OCI-LY1 (cell line): ENCODE measurements at regions not wholly inside any gene's neighbourhood (a gene's known extent, or its start where the extent isn't known, plus 50 kb on each side); places are given as distances from the start of the nearest gene placed in this dataset.

Experiments
- H2AFZ ChIP-seq: fragments of 200-600 bp; sonication (generic), shearing (Covaris generic); 2 replicates; pipeline ENCODE4 v1.6.0; 2014; ENCODE audit warnings: antibody characterized with exemption, mild to moderate bottlenecking, low read length
- H3F3A ChIP-seq: fragments of 200-600 bp; sonication (generic), shearing (Covaris generic); 2 replicates; pipeline ENCODE4 v1.6.0; 2014; ENCODE audit warnings: mild to moderate bottlenecking, antibody characterized with exemption, low read length, moderate library complexity; ENCODE audit not compliant: insufficient read depth
- H3K27ac ChIP-seq: fragments of 200-600 bp; sonication (generic); 2 replicates; pipeline ENCODE4 v1.5.1; 2014; ENCODE audit warnings: low read length, mixed run types, mild to moderate bottlenecking, low read depth; ENCODE audit not compliant: poor library complexity, severe bottlenecking
- H3K27me3 ChIP-seq: fragments of 200-600 bp; sonication (generic); 2 replicates; pipeline ENCODE4 v1.6.0; 2014; ENCODE audit warnings: antibody characterized with exemption, mild to moderate bottlenecking, low read length, moderate library complexity; ENCODE audit not compliant: insufficient read depth
- H3K36me3 ChIP-seq: fragments of 200-600 bp; sonication (generic); 2 replicates; pipeline ENCODE4 v1.6.1; 2014; ENCODE audit warnings: mild to moderate bottlenecking, antibody characterized with exemption, low read length, moderate library complexity, mixed read lengths; ENCODE audit not compliant: insufficient read depth
- H3K4me1 ChIP-seq: fragments of 200-600 bp; sonication (generic); 2 replicates; pipeline ENCODE4 v1.5.1; 2014; ENCODE audit warnings: mild to moderate bottlenecking, low read length, moderate library complexity; ENCODE audit not compliant: insufficient read depth, severe bottlenecking
- H3K4me2 ChIP-seq: fragments of 200-600 bp; sonication (generic), shearing (Covaris generic); 2 replicates; pipeline ENCODE4 v1.6.1; 2014; ENCODE audit warnings: low read length
- H3K4me3 ChIP-seq: fragments of 200-600 bp; sonication (generic); 2 replicates; pipeline ENCODE4 v1.5.1; 2014; ENCODE audit warnings: low read length, low read depth, mild to moderate bottlenecking, mixed read lengths; ENCODE audit not compliant: poor library complexity, severe bottlenecking
- H3K79me2 ChIP-seq: fragments of 200-600 bp; shearing (Covaris generic); 2 replicates; pipeline ENCODE4 v1.6.1; 2016; ENCODE audit warnings: mixed run types, low read length, mixed read lengths; ENCODE audit not compliant: insufficient read depth
- H3K9ac ChIP-seq: fragments of 200-600 bp; sonication (generic), shearing (Covaris generic); 2 replicates; pipeline ENCODE4 v1.6.1; 2014; ENCODE audit warnings: mild to moderate bottlenecking, low read length, mixed read lengths
- H3K9me2 ChIP-seq: fragments of 200-600 bp; sonication (generic), shearing (Covaris generic); 2 replicates; pipeline ENCODE4 v1.6.1; 2014; ENCODE audit warnings: low read depth, mild to moderate bottlenecking, low read length, mixed read lengths
- H3K9me3 ChIP-seq: fragments of 200-600 bp; shearing (Covaris generic); 2 replicates; pipeline ENCODE4 v1.6.1; 2014; ENCODE audit warnings: low read length, mixed read lengths
- H4K20me1 ChIP-seq: fragments of 200-600 bp; sonication (generic), shearing (Covaris generic); 2 replicates; pipeline ENCODE4 v1.6.0; 2016; ENCODE audit warnings: mild to moderate bottlenecking, low read length; ENCODE audit not compliant: insufficient read depth
- EZH2 ChIP-seq: fragments of 200-600 bp; sonication (generic), shearing (Covaris generic); IDR thresholded peaks from 2 replicates; pipeline ENCODE4 v1.8.0; 2017; ENCODE audit warnings: borderline replicate concordance, mixed run types, mild to moderate bottlenecking, antibody characterized with exemption, low read length, moderate library complexity, mixed read lengths
- TF ChIP-seq, protein P1 (sequence below): fragments of 200-600 bp; sonication (generic), shearing (Covaris generic); IDR thresholded peaks from 2 replicates; pipeline ENCODE4 v1.5.1; 2017; ENCODE audit warnings: mild to moderate bottlenecking, antibody characterized with exemption, low read length, moderate library complexity, mixed read lengths

DNA sequence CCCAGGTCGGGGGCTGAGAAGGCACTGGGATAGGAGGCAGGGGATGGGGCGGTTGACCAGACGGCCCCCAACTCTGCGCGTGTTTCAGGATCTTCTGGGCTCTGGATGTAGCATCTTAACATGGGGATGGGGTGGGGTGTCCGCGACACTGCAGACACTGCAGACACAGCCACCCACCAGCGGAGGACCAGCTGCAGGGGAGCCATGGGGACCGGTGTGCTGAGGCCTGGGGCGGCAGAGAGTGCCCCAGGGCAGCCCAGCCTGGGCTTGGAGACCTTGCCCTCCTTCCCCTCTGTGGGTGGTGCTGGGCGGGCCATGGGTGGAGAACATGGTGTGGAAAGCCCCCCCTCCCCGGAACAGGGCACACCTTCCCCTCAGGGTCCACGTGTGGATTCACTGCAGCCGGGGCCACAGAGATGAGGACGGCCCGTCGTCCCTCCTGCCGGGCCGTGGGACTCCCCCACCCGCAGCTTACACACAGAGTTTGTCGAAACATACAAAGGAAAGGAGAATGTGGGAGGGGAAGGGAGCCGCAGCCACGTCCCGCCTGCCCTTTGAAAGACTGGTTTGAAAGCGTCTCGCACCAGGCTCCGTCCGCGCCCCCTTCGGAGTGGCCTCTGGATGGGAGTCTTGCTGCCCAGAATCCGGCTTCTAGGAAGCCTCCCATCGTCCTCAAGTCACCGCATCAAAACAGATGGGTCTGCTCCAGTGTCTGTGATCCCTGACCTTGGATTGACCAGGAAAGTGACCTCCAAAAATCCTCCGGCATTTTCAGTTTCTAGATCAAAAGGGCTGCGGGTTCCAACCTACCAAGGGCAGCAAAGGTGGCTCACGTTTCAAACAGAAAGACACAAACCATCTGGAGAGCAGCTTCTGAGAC is 91.5 kb upstream of the TCERG1L start:
- no peaks in the 10 kb centered on the region for H3F3A ChIP-seq
- H3K9ac ChIP-seq, result no peak overlapping the region
- TF ChIP-seq, protein P1, sequence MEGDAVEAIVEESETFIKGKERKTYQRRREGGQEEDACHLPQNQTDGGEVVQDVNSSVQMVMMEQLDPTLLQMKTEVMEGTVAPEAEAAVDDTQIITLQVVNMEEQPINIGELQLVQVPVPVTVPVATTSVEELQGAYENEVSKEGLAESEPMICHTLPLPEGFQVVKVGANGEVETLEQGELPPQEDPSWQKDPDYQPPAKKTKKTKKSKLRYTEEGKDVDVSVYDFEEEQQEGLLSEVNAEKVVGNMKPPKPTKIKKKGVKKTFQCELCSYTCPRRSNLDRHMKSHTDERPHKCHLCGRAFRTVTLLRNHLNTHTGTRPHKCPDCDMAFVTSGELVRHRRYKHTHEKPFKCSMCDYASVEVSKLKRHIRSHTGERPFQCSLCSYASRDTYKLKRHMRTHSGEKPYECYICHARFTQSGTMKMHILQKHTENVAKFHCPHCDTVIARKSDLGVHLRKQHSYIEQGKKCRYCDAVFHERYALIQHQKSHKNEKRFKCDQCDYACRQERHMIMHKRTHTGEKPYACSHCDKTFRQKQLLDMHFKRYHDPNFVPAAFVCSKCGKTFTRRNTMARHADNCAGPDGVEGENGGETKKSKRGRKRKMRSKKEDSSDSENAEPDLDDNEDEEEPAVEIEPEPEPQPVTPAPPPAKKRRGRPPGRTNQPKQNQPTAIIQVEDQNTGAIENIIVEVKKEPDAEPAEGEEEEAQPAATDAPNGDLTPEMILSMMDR, result no peak
- TF ChIP-seq EZH2, result no peak
- H3K27me3 ChIP-seq, result no peaks in the 10 kb centered on the region
- no peaks in the 10 kb centered on the region for H3K36me3 ChIP-seq
- no peaks in the 10 kb centered on the region for H3K79me2 ChIP-seq
- H3K4me3 ChIP-seq, result no peak overlapping the region
- no peaks in the 10 kb centered on the region for H4K20me1 ChIP-seq
- no peak overlapping the region for H3K27ac ChIP-seq
- no peaks in the 10 kb centered on the region for H3K4me1 ChIP-seq
- H3K9me3 ChIP-seq, result no peaks in the 10 kb centered on the region
- H2AFZ ChIP-seq, result no peak overlapping the region
- no peaks in the 10 kb centered on the region for H3K9me2 ChIP-seq
- no peak overlapping the region for H3K4me2 ChIP-seq

DNA sequence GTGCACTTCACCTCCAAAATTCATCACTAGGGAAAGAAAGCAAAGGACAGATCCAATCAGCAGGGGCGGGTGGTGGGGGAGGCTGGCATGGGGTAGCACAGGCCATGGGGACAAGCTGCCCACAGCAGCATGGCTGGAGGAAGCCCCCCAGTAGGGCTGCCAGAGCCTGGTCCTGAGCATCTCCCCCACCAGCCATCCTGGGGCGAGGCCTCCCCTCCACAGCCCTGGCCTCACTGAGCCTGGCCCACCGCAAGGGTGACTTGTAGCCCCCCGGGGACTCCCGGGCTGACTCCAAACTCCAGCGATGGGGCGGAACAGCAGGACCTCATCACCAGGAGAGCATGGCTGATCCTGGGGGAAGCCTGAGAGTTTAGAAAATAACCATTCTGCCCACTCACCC is 92.4 kb upstream of the TCERG1L start:
- Histone ChIP-seq H3K27me3 (no peaks in the 10 kb centered on the region), H3K9ac (no peak overlapping the region), H3K4me3 (no peak overlapping the region), H4K20me1 (no peaks in the 10 kb centered on the region), H3K9me3 (no peaks in the 10 kb centered on the region), H2AFZ (no peak overlapping the region), H3F3A (no peaks in the 10 kb centered on the region), H3K9me2 (no peaks in the 10 kb centered on the region), H3K4me2 (no peak overlapping the region), H3K4me1 (no peaks in the 10 kb centered on the region), H3K27ac (no peak overlapping the region), H3K36me3 (no peaks in the 10 kb centered on the region), H3K79me2 (no peaks in the 10 kb centered on the region)
- TF ChIP-seq EZH2, result no peak
- TF ChIP-seq, protein P1, result no peak

DNA sequence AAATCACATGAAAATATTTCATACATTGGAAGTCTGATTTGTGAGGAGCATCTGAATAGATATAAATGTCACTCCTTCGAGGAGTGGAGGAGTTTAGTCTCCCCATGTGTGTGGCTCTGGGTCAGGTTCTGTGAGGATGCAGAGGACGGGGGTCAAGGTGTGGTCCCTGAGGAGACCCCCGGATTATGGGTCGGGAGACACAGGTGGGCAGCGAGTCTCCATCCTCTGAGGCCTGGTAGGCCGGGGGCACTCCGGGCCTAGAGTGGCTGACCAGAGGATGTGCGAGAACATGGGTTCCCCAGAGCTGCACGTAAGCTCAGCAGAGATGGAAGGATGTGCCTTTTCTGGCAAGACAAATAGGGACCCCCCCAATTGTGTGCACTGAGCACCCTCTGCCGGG is 93.4 kb upstream of the TCERG1L start:
- no peaks in the 10 kb centered on the region for H3K4me1 ChIP-seq
- no peak overlapping the region for H3K4me3 ChIP-seq
- no peaks in the 10 kb centered on the region for H3F3A ChIP-seq
- no peak overlapping the region for H3K27ac ChIP-seq
- H3K9me2 ChIP-seq, result no peaks in the 10 kb centered on the region
- H2AFZ ChIP-seq, result no peak overlapping the region
- H4K20me1 ChIP-seq, result no peaks in the 10 kb centered on the region
- no peaks in the 10 kb centered on the region for H3K79me2 ChIP-seq
- H3K9me3 ChIP-seq, result no peaks in the 10 kb centered on the region
- H3K36me3 ChIP-seq, result no peaks in the 10 kb centered on the region
- no peak overlapping the region for H3K4me2 ChIP-seq
- H3K9ac ChIP-seq, result no peak overlapping the region
- TF ChIP-seq, protein P1, result no peak
- no peak for TF ChIP-seq EZH2
- no peaks in the 10 kb centered on the region for H3K27me3 ChIP-seq
